GM21529 (cell line): ENCODE measurements at regions not wholly inside any gene's neighbourhood (a gene's known extent, or its start where the extent isn't known, plus 50 kb on each side); places are given as distances from the start of the nearest gene placed in this dataset.

Experiments used
- ATAC-seq: cut with Tn5 transposase; IDR thresholded peaks from one replicate; pipeline ENCODE4 v1.9.1; 2021; ENCODE audit not compliant: unreplicated experiment

DNA sequence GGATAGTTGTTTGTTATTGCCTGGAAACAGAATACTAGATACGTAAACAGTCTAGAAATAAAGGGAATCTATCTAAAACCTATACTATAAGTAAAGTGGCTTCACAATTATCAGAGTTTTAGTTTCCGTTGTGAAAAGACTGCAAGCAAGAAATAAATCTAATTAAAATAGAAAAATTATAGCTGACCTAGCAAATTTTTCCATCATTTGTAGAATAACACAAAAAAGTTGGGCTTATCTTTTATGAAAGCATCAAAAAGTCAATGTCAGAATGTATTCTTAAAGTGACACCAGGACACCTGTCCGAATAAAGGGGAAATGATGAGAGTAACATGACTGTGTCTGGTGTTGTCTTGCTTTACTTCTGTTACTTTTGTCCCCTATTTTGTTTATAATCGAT is 1248.9 kb upstream of the MIR17HG start:
- ATAC-seq, result no peak

GRCh38 chr13:90099847-90100246 is 1247.6 kb upstream of the MIR17HG start:
- ATAC-seq, result no peak

GRCh38 chr13:90103099-90103784 is 1244.2 kb upstream of the MIR17HG start:
- ATAC-seq, result no peak

DNA sequence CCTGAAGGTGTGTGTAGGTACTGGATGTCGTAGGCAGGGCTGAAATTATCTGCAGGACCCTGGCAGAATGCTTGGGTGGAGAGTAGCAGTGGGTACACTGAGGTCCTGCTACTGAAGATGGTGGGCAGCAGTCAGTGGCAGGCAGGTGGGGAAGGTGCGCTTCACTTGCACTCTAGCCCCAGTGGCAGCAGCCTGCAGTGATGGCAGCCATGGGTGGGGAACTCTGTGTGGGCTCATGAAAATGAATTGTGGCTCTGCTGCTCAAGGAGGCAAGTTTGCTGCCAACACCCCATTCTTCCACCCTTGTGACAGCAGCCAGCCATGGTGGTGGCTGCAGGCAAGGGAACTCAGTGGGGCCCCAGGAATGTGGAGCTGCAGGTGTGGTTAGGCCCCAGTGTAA is 1242.7 kb upstream of the MIR17HG start:
- ATAC-seq, result no peak

DNA sequence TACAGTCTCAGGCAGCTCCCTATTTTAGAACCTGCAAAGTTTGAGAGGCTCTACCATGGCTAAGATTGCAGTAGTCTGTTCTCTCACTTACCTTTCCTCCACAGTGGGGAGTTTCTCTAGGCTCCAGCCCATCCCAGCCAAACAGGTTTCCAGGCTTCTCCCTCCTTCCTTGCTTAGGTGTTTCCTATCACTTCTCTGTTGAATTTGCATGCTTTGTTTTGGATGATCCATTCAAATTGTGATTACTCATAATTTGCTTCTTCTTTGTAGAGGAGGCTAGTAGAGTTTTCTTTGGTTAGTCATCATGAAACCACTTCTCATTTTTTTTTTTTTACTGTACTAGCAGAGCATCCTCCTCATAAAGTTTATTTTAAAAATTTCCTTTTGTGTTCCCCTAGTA is 1242.2 kb upstream of the MIR17HG start:
- ATAC-seq, result no peak

GRCh38 chr13:90105849-90106496 is 1241.5 kb upstream of the MIR17HG start:
- no peak for ATAC-seq

- ATAC-seq, result no peak
These were observed 1239.8 kb upstream of the MIR17HG start for GRCh38 chr13:90107661-90108060.

DNA sequence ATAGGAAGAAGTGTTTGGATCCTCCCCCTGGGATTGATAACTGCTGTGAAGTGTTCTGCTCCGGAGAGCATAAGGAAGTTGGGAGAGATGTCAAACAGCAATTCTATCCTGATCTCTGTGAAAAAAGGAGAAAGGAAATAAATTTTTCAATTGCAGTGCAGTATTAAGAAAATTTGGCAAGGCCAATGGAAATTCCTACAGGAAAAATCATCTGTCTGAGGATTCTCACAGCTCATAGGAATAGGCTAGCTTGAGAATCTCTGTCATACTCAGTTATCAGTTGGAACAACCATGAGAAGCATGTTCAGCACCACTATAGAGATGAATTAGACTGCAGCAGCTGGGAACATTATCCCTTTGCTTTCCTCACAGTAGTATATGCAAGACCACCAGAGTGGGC is 1238.9 kb upstream of the MIR17HG start:
- no peak for ATAC-seq

DNA sequence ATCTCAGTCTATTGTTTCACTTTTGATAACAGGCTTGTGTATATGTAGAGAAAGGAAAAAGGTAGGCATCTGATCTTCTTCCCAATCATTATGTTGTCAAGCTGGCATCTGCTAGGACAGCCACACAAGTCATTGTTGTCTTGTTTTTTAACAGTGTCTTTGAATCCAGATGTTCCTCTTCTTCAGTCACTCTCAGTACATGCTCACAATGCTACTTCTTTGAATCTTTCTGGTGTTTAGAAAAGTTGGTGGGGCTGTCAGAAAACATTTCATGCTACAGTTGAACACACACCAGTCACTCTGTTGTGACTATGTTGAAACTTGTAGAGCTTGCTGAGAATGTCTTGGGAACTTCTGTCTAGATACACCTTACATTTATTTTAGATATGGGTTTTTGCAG is 1231.4 kb upstream of the MIR17HG start:
- ATAC-seq, result no peak

DNA sequence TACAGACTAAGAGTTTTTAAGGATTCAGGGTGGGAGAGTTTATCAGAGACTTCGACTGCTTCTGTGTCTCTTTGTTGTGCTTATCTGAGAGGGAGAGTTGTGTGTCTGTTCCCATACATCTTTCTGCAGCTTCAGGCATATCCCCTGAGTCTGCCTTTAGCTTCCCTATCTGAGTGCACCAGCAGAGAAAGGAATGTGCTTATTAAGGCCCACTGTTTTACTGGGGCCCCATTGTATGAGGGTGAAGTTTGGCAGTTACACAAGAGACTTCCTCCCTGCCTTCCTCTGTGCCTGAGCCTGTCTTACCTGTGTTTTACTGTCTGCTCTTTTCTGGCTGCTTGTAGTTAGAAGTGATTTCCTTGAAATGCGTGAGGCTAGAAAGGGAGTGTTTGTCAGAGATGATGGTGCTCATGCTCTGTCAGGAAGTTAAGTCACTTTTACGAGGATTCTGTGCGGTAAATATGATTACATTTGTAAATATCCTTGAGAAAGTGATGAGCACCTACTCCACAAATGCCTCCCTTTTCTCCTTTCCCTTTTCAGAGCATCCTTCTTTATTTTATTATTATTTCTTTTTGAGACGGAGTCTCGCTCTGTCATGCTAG is 1228.9 kb upstream of the MIR17HG start:
- no peak for ATAC-seq

DNA sequence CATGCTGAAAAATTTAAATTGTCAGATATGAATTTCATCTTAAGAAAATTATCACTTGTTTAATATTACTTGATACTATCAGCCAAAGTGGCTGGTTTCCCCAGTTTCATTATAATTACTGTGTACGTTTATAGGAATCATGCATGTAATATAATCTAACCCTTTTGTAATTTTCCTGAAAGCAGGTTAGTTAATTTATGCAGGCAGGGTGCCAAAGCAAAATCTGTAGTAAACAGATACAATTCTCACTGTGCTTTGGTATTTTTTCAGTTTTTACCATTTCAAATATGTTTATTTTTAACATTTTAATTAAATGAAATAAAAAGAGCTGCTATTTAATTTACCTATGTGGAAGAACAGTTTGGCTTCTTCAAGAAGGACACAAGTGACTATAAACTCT is 1227.5 kb upstream of the MIR17HG start:
- ATAC-seq, result no peak

DNA sequence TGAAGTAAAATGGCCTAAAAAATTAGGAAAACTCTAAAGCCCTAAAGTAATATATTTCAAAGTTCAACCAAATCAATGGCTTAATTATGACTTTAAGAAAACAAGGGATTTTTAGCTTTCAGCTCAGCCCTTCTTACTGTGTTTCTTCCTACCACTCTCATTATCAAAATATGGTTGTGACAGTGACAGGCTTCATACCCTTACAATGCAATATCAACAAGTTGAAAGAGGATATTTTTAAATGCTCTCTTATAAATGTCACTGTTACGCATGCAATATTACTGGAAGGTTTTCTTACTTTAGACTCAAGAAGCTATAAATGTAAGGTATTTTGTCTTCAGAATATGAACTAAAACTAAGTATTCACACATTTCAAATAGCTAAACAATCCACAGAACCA is 1225.7 kb upstream of the MIR17HG start:
- ATAC-seq, result no peak

GRCh38 chr13:90122531-90122930 is 1225.0 kb upstream of the MIR17HG start:
- ATAC-seq, result no peak

DNA sequence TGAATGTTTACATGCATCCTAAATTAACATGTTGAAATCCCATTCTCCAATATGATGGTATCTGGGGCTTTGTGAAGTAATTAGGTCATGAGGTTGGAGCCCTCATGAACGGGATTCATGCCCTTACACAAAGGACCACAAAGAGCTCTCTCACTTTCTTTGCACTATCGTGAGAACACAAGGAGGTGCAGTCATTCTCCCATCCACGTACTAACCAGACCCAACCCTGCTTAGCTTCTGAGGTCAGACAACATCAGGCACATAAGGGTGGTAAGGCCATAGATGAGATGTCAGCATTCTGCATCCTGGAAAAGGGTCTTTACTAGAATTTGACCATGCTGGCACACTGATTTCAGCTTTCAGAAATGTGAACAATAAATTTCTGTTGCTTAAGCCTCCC is 1211.9 kb upstream of the MIR17HG start:
- no peak for ATAC-seq

- no peak for ATAC-seq
These were observed 1205.2 kb upstream of the MIR17HG start for GRCh38 chr13:90142251-90142650.

DNA sequence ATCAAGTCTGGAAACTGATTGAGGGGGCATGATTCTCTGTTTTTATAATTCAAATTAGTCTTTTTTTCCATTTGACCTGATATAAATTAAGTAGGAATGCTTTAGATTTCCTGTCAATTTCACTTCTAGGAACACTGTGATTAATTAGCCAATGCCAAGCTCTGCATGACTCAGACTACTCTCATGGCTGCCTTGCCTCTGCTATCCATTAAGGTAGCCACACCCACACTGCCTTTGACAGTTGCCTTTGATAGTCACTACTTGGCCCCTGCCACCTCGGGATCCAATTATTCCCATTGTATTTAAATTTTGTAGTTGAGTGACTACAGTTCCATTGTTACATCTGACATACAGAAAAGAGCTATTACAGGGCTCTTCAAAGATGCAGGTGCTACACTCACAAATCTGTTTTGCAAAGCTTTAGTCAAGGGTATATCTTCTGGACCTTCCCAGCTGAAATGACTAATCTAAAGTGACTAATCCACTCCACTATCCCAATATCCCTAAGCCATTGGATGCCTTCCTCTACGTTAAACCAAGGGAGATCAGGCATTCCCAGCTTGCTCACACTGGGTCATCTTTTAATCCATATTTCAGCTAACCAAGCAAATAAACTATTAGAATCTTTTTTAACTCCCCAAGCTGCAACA is 1193.1 kb upstream of the MIR17HG start:
- ATAC-seq, result no peak

DNA sequence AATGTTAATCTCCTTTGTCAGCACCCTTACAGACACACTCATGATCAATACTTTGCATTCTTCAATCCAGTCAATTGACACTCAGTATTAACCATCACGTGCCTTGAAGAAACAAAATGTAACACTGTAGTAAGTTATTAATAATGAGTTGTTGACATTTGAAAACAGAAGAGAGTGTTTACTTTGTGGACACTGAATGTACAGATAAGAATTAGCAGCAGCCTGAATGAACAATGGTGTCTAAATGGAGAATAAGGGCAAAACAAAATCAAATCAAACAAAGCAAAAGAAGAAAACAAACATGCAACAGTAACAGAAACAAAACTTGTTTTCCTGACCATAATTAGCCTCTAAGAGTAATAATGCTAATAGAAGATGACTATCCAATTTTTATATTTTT is 1191.1 kb upstream of the MIR17HG start:
- ATAC-seq, result no peak

GRCh38 chr13:90168953-90169352 is 1178.5 kb upstream of the MIR17HG start:
- ATAC-seq, result no peak

GRCh38 chr13:90170208-90170607 is 1177.3 kb upstream of the MIR17HG start:
- ATAC-seq, result no peak

- ATAC-seq, result no peak
These were observed 1175.8 kb upstream of the MIR17HG start for GRCh38 chr13:90171649-90172048.

DNA sequence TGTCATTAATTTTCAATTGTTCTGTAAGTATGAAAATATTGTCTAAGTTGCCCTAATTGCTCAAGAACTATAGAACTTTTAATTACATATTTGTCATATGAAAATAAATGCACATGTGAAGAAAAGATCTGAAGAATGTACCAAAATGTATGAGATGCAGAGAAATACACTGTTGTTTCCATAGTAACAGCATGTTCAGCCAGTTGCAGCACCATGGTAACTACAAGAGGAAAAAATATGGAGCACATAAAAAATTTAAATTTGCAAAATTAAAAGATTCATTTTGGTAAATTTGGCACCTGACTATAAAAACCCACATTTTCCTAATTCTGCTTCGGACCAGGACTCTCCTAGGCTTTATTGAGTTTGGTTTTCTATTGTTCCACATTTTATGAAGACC is 1170.0 kb upstream of the MIR17HG start:
- ATAC-seq, result no peak

- no peak for ATAC-seq
These were observed 1163.1 kb upstream of the MIR17HG start for GRCh38 chr13:90184355-90184754.
